Tongue (tissue), 1 donor: ENCODE measurements at regions not wholly inside any gene's neighbourhood (a gene's known extent, or its start where the extent isn't known, plus 50 kb on each side); places are given as distances from the start of the nearest gene placed in this dataset.
A peak's percentile ranks its signal among the peaks of the same experiment; 100 is the strongest.

Experiments
- DNase-seq: peaks from one replicate; pipeline ENCODE4 v3.0.0-alpha.2; 2015

GRCh38 chr18:68623342-68623741 lies 91.6 kb downstream of the TMX3 start:
- DNase-seq: peak; percentile 84

- DNase-seq: no peak
Measured at GRCh38 chr18:68611311-68611710, 103.6 kb downstream of the TMX3 start.

DNA sequence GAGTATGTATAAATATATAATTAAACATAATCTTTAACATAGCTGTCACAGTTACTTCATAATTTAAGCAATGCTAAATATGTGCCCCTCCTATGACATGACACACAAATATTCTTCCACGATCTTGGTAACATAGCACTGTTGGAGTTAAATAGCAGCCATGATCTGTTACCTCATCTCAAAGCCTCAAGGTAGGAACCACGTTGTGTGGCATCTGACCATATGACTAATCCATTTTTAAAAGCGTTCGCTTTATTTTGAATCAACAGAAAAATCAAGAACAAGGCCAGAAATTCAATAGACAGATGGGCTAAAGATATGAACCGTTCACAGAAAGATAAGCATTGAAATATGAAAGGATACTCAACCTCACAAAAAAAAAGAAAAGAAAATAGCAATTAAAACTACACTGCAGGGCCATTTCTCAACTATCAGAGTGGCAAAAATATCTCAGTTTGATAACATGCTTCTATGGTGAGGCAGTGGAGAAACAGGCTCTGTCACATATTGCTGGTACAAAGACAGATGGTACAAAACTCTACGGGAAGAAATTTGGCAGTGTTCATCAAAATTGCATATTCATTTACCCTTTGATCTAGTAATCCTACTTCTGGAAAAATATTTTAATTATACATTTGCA lies 105.9 kb downstream of the TMX3 start:
- no peak for DNase-seq

- no peak for DNase-seq
Measured at GRCh38 chr18:68607852-68608251, 107.1 kb downstream of the TMX3 start.

GRCh38 chr18:68604256-68604655 lies 110.7 kb downstream of the TMX3 start:
- peak; percentile 54 for DNase-seq

DNA sequence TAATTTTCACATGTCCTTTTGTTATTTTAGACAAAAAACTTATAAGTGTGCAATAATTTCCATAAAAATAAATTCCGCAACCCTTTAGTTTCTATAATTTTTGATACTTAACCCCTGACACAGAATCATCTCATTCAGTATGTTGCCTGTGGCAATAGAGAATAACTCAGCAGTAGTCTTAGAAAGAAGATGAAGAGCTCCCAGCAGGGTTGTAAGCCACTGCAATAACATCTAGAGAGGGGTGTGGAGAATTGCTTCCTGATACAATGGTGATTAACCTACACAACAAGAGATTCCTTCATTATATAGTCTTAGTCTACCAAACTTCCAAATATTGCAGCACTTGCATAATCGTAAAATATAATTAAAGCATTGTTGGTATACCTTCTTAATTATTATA lies 118.9 kb downstream of the TMX3 start:
- DNase-seq: no peak

DNA sequence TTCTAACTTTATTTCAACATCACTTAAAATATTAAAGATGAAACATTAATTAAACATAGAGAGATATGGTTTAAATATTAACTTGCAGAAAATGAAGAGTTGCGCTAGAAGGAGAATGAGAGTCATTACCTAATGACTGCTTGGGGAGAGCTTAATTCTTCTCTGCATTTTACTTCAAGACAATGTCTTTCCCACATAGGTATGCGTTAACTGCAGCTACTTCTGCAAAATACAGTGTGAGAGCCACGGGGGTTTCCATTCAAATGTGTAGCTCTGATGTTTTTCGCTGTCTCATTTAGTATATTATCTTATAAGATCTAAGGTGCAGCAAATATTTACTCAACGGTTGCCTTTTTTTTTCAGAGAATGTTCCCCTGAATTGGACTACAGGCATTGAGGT lies 126.7 kb downstream of the TMX3 start:
- no peak for DNase-seq

DNA sequence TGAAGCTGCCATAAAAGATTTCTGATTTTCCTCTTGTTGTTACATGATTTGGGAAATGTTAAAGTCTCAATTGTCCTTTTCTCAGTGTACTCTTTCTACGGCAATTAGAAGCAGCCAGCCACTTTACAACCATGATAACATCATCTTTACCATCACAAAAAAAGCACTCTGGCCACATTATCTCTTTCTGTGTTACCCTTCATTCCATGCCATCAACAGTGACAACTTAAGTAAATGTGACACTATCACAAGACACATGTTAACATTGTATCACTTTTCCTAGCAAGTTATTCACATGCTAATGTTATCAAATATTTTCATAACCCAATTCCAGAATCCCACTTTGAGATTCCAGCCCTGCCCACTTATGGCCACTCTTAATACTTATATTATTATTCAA lies 131.2 kb downstream of the TMX3 start:
- no peak for DNase-seq

GRCh38 chr18:68574311-68574710 lies 140.6 kb downstream of the TMX3 start:
- no peak for DNase-seq

GRCh38 chr18:68569936-68570335 lies 145.0 kb downstream of the TMX3 start:
- DNase-seq: no peak

DNA sequence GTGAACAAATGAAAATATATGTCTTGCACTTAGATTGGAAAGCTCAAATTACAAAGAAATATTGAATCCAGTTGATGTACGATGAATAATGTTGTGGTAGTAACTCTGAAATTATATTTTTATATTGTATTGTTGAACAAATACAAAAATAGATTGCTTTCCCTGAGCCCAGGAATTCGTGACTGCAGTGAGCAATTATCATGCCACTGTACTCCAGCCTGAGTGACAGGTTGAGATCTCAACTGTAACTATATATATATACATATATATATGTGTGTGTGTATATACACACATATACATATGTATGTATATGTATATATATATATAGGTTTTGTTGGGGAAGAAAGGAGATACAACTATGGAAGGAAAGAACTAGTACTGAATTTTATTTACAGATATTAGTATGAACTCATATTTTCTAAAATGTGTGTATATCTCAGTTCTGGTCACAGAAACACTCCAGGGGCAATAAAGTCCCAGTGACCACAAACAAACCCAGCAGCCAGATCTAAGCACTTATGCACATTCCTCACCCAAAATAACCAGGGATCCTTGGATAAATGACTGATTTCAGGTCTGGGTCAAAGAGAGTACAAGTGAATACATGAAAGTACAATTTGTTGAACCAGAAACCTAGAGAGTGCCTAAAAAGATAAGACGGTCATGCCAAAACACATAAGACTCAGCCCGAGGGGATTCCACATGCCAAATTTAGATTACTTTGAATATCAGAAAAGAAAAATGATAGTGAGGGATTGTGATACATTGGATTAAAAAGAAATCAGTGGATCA lies 146.3 kb downstream of the TMX3 start:
- no peak for DNase-seq

DNA sequence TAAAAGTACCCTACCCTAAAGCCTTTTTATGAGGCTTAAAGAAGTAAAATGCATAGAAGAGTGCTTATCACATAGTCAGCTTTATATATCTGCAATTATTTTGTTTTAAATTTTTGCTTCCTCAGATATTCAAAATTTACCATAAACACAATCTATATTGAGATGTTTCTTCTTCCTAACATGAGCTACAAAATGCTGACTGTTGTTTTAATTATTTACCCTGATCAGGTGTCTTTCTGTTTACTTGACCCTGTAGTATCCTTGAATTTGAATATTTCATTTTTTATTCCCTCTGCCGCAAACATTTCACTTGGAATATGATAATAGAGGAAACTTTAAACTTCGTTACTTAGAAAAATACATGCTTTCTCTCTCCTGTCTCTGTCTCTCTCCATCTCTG lies 147.9 kb downstream of the TMX3 start:
- no peak for DNase-seq

- DNase-seq: no peak
Measured at GRCh38 chr18:68564961-68565360, 149.9 kb downstream of the TMX3 start.

GRCh38 chr18:68564351-68564750 lies 150.6 kb downstream of the TMX3 start:
- DNase-seq: no peak

GRCh38 chr18:68560128-68560527 lies 154.8 kb downstream of the TMX3 start:
- DNase-seq: no peak

DNA sequence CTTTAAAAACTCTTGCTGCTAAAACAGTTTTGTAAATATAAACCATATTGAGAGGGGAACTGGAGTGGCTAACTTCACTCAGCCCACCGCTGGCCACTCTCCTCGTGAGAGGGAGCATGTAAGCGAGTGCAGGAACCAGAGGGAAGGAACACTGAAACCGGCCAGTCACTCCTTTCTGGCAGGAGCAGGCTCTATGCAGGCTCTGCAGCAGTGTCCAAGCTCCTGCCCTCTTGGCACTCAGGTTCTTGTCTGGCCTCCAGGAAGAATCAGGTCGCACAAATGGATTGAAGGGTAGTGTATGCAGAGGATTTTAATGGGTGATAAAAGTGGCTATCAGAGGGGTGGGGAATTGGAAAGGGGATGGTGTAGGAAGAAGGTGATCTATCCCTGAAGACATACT lies 157.7 kb downstream of the TMX3 start:
- DNase-seq: no peak

- no peak for DNase-seq
Measured at GRCh38 chr18:68555879-68556301, 159.0 kb downstream of the TMX3 start.

GRCh38 chr18:68548904-68549870 lies 165.7 kb downstream of the TMX3 start:
- DNase-seq: no peak

- DNase-seq: no peak
Measured at GRCh38 chr18:68543344-68543743, 171.6 kb downstream of the TMX3 start.

DNA sequence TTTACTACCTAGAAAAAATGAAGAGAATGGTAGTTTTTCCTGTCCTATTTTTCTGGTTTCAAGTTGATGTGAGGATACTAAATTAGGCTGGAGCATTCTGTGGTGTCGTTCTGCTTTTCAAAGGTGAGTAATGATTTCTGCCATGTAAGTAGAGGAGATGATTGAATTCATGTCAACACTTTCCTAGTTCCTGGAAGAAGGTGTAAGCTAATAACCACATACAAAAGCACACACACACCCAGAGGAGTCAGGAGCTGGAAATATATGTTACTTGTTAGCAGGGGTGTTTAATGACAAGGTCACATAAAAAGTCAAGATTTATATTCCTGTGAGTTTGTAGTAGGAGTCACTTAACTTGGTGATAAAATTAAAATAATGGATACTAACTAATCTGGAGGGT lies 172.1 kb downstream of the TMX3 start:
- no peak for DNase-seq

DNA sequence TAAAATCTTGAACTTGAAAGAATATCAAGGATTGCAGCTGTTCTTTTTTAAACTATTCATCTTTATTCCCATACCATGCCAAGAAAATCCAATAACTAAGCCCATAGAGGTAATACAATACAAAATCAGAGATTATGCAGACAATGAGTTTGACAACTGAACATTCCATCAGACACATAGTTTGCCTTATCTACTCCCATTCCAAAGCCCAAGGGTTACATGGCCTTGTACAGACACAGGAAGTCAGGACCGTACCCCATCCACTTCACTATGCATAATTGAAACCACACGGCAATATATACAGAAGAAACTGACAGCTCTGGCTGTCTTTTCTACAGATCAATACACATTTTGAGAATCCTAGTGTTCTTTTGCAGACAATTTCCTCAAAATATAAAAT lies 181.3 kb downstream of the TMX3 start:
- peak; percentile 5 for DNase-seq

DNA sequence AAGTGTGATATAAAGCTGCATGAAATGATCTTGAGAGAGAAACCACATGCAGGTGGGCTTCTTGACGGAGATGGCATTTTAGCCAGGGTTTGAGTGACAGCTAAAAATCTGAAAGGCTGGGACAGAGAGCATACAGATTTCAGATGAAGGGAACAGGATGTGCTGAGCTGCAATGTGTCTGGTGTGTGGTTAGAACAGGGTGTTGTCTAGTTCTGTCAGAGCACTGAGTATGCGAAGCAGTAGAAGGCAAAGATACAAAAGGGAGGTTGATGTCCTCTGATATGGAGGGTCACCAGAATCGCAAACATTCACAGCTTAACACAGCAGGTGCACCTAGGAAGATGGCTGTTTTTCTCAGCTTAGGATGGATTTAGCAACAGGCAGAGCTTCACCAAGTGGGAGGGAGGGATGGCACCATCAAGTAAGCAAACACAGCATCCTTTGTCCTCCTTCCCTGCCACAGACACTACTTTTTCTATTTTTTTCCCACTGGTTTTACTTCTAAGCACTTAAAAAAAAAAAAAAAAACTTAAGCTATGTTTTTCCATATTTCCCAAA lies 182.5 kb downstream of the TMX3 start:
- DNase-seq: no peak

DNA sequence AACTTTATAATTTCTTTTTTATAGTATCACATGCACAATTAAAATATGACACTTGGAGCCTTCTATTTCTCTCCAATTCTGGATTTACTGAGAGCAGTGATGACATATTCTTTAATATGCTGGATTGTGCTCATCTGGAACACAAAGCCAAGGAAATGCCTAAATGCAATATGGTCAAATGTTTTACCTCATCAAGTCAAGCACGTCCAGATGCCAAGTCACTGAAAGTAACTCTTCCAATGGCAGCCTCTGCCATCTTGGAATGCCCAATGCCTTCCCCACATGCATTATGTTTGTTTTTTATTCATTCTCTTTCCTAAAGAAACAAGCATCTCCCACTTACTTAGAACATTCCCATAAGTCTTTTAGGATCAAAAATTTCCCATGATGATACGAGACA lies 189.8 kb downstream of the TMX3 start:
- no peak for DNase-seq
